Sigmoid colon (tissue), 4 donors: ENCODE measurements at regions not wholly inside any gene's neighbourhood (a gene's known extent, or its start where the extent isn't known, plus 50 kb on each side); places are given as distances from the start of the nearest gene placed in this dataset.

Source experiments
- EP300 ChIP-seq, 4 donors: sonication (generic); formaldehyde crosslinking; IDR thresholded peaks; one replicate each; pipeline ENCODE4 v1.6.1; 2017; ENCODE audit warnings: antibody characterized with exemption in 4 of 4
- POLR2AphosphoS5 ChIP-seq, 4 donors: sonication (generic); formaldehyde crosslinking; IDR thresholded peaks; one replicate each; pipeline ENCODE4 v1.6.1; 2017; ENCODE audit warnings: antibody characterized with exemption in 4 of 4
- TF ChIP-seq, protein P1 (sequence below), 4 experiments: fragments of 450-650 bp in 3 of 4; fragments of 200-600 bp in 1 of 4; IDR thresholded peaks; one replicate each; pipeline ENCODE4 v1.5.1; 2016 to 2019; ENCODE audit warnings: antibody characterized with exemption in 4 of 4, mild to moderate bottlenecking in 3 of 4, moderate library complexity in 2 of 4

DNA sequence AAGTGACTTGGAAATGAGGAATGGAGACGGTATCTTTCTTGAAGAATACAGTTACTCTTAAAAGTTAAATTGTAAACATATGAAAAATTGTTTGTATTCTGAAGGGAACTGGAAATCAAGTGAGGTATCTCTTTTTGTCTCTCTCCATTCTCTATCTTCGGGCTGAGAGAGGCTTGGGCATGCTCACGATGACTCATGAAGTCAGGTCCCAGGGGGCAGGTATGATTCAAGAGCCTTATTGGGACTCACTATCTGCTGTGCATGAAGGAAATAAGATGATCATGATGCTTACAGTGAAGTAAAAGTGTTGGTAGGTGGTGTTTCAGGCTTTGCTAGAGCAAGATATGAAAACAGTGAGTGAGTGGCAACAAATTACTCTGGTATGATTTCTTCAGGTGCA, 200.4 kb upstream of the PITX2 start:
- TF ChIP-seq, protein P1, sequence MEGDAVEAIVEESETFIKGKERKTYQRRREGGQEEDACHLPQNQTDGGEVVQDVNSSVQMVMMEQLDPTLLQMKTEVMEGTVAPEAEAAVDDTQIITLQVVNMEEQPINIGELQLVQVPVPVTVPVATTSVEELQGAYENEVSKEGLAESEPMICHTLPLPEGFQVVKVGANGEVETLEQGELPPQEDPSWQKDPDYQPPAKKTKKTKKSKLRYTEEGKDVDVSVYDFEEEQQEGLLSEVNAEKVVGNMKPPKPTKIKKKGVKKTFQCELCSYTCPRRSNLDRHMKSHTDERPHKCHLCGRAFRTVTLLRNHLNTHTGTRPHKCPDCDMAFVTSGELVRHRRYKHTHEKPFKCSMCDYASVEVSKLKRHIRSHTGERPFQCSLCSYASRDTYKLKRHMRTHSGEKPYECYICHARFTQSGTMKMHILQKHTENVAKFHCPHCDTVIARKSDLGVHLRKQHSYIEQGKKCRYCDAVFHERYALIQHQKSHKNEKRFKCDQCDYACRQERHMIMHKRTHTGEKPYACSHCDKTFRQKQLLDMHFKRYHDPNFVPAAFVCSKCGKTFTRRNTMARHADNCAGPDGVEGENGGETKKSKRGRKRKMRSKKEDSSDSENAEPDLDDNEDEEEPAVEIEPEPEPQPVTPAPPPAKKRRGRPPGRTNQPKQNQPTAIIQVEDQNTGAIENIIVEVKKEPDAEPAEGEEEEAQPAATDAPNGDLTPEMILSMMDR (IDR thresholded peaks at IDR 0.05), result no peak
- TF ChIP-seq EP300 (IDR thresholded peaks at IDR 0.05), result no peak
- no peak for TF ChIP-seq POLR2AphosphoS5 (IDR thresholded peaks at IDR 0.05)
